ENCODE measurements at regions not wholly inside any gene's neighbourhood (a gene's known extent, or its start where the extent isn't known, plus 50 kb on each side); places are given as distances from the start of the nearest gene placed in this dataset.

- DNase-seq, result no peak
Measured at GRCh38 chr9:81108391-81108790, 581.0 kb downstream of the TLE1 start.

- DNase-seq, result no peak
Measured at GRCh38 chr9:81103597-81104471, 585.5 kb downstream of the TLE1 start.

GRCh38 chr9:81097131-81097847 lies 592.1 kb downstream of the TLE1 start:
- no peak for DNase-seq

- DNase-seq, result no peak
Measured at GRCh38 chr9:81096625-81097024, 592.7 kb downstream of the TLE1 start.

GRCh38 chr9:81092057-81092456 lies 597.3 kb downstream of the TLE1 start:
- no peak for DNase-seq

GRCh38 chr9:81088341-81088740 lies 601.0 kb downstream of the TLE1 start:
- no peak for DNase-seq

GRCh38 chr9:81086416-81086815 lies 602.9 kb downstream of the TLE1 start:
- no peak for DNase-seq

- DNase-seq, result no peak
Measured at GRCh38 chr9:81083854-81084512, 605.4 kb downstream of the TLE1 start.

GRCh38 chr9:81083067-81083466 lies 606.3 kb downstream of the TLE1 start:
- DNase-seq, result no peak

GRCh38 chr9:81082221-81082620 lies 607.1 kb downstream of the TLE1 start:
- DNase-seq, result no peak

GRCh38 chr9:81080900-81081299 lies 608.4 kb downstream of the TLE1 start:
- DNase-seq, result no peak

- DNase-seq, result no peak
Measured at GRCh38 chr9:81080185-81080584, 609.2 kb downstream of the TLE1 start.

- DNase-seq, result no peak
Measured at GRCh38 chr9:81079055-81079454, 610.3 kb downstream of the TLE1 start.

- no peak for DNase-seq
Measured at GRCh38 chr9:81078555-81078954, 610.8 kb downstream of the TLE1 start.

- no peak for DNase-seq
Measured at GRCh38 chr9:81077572-81077971, 611.8 kb downstream of the TLE1 start.

- no peak for DNase-seq
Measured at GRCh38 chr9:81076131-81076530, 613.2 kb downstream of the TLE1 start.

- no peak for DNase-seq
Measured at GRCh38 chr9:81074221-81074620, 615.1 kb downstream of the TLE1 start.

GRCh38 chr9:81073821-81074220 lies 615.5 kb downstream of the TLE1 start:
- no peak for DNase-seq

GRCh38 chr9:81072758-81073157 lies 616.6 kb downstream of the TLE1 start:
- no peak for DNase-seq

- no peak for DNase-seq
Measured at GRCh38 chr9:81071108-81071507, 618.2 kb downstream of the TLE1 start.

- no peak for DNase-seq
Measured at GRCh38 chr9:81070689-81071088, 618.7 kb downstream of the TLE1 start.

GRCh38 chr9:81069923-81070322 lies 619.4 kb downstream of the TLE1 start:
- DNase-seq, result no peak

- DNase-seq, result no peak
Measured at GRCh38 chr9:81069038-81069795, 620.1 kb downstream of the TLE1 start.
